Heart right ventricle (tissue), 16 donors: ENCODE measurements at regions not wholly inside any gene's neighbourhood (a gene's known extent, or its start where the extent isn't known, plus 50 kb on each side); places are given as distances from the start of the nearest gene placed in this dataset.

Source experiments
- ATAC-seq, 8 donors: fragments of 200-7000 bp; cut with Tn5 transposase; one replicate each; pipeline ENCODE4 v1.9.1; 2020; ENCODE audit warnings: mild to moderate bottlenecking in 8 of 8, moderate library complexity in 8 of 8, moderate number of reproducible peaks in 1 of 8
- DNase-seq, 2 donors: peaks; one replicate each; pipeline ENCODE4 v3.0.0-alpha.2; 2020
- H3K27ac ChIP-seq, 10 donors: fragments of 200-600 bp; sonication (generic) in 2 of 10; one replicate each; pipeline versions ENCODE4 v1.5.0 to v1.8.0; 2020 to 2022; ENCODE audit warnings: mild to moderate bottlenecking in 3 of 10
- H3K27me3 ChIP-seq, 7 donors: fragments of 200-600 bp; one replicate each; pipeline ENCODE4 v1.8.0; 2021 to 2022; ENCODE audit warnings: mild to moderate bottlenecking in 2 of 7
- H3K36me3 ChIP-seq, 9 donors: fragments of 200-600 bp; sonication (generic) in 1 of 9; one replicate each; pipeline versions ENCODE4 v1.5.0 to v1.8.0; 2020 to 2022; ENCODE audit warnings: mild to moderate bottlenecking in 2 of 9
- H3K4me1 ChIP-seq, 9 donors: fragments of 200-600 bp; sonication (generic) in 1 of 9; one replicate each; pipeline versions ENCODE4 v1.5.0 to v1.8.0; 2020 to 2022; ENCODE audit warnings: mild to moderate bottlenecking in 4 of 9
- H3K4me3 ChIP-seq, 10 donors: fragments of 200-600 bp; sonication (generic) in 2 of 10; one replicate each; pipeline versions ENCODE4 v1.5.0 to v1.8.0; 2020 to 2022; ENCODE audit warnings: mild to moderate bottlenecking in 7 of 10, moderate library complexity in 2 of 10
- H3K9me3 ChIP-seq, 11 donors: fragments of 200-600 bp in 10 of 11; sonication (generic) in 2 of 11; one replicate each; pipeline versions ENCODE4 v1.5.0 to v1.8.0; 2013 to 2022; ENCODE audit warnings: mild to moderate bottlenecking in 2 of 11, control low read depth in 1 of 11, moderate library complexity in 1 of 11
- CTCF ChIP-seq, 9 donors: fragments of 200-600 bp; sonication (generic) in 2 of 9; IDR thresholded peaks; one replicate each; pipeline versions ENCODE4 v1.5.0 to v1.8.0; 2021 to 2022; ENCODE audit warnings: antibody characterized with exemption in 9 of 9, mild to moderate bottlenecking in 5 of 9, moderate library complexity in 1 of 9
- WGBS, 2 donors: extraction: QIAGEN DNeasy Blood & Tissue Kit; methylation state at CpG; one replicate each; pipeline ENCODE4 v1.1.7; 2013; ENCODE audit warnings: inconsistent platforms in 1 of 2; 5-methylcytosine and 5-hydroxymethylcytosine counted together
- intact Hi-C, 10 donors: fragments of 100-400 bp; cut with DNase I; formaldehyde crosslinking; loops; one replicate each; pipeline versions ENCODE4 v1.11.1 to v1.14.2; 2022
- donor health status: Arrhythmogenic right ventricular cardiomyopathy.
- donor health status: ischemic (EF 13 %, LVEDD 7.1; RV severe dilation, severe dysfunction).
- donor health status: healthy with polysubstance abuse.
- donor health status: DM: no; HTN: yes; CAD: no.
- donor health status: DM: no; HTN: no; CAD: no.
- donor health status: ischemic (EF 25% LVEDD 6.9; RV normal size, moderate dysfunction).
- donor health status: ischemic (EF 25% LVEDD 5.7; RV mildly dilated, moderate dysfunction).
- donor health status: healthy.
- donor health status: DM: yes; HTN: yes; CAD: no.
- donor health status: Ischemic cardiomyopathy.
- donor health status: ischemic (EF 35%, LVEDD 5.7; RV mildly dilated, moderate dysfunction).
- donor health status: nonischemic (EF 11% LVEDD 7.7; RV severe dilation, severe dysfunction).
- donor health status: DM: yes; HTN: yes; CAD: no.
- donor health status: PGD.
- donor health status: ischemic (EF 29% LVEDD 5.4; RV normal size, mild dysfunction).
- donor health status: nonischemic (EF 23%, LVEDD 6.1; RV moderate dilation, normal function).

GRCh38 chr6:95384988-95385387 is 192.3 kb upstream of the MANEA start:
- Histone ChIP-seq H3K9me3 (peaks cover 0 to 7% (median 0%) of the 10 kb centered on the region in 11 donors), H3K27ac (no peak overlapping the region), H3K4me3 (no peak overlapping the region), H3K36me3 (no peaks in the 10 kb centered on the region), H3K27me3 (no peaks in the 10 kb centered on the region), H3K4me1 (no peaks in the 10 kb centered on the region)
- DNase-seq (no peak), ATAC-seq (no peak)
- WGBS, 2 donors = 89 to 93% methylated on average over 7 of the region's 7 CpGs
- intact Hi-C loops = no loop called here
- no peak for TF ChIP-seq CTCF (IDR thresholded peaks at IDR 0.05)

GRCh38 chr6:95387845-95388244 is 189.5 kb upstream of the MANEA start:
- Histone ChIP-seq H3K27ac (no peak overlapping the region), H3K27me3 (no peaks in the 10 kb centered on the region), H3K9me3 (no peaks in the 10 kb centered on the region), H3K4me3 (no peak overlapping the region), H3K36me3 (no peaks in the 10 kb centered on the region), H3K4me1 (no peaks in the 10 kb centered on the region)
- ATAC-seq (no peak), DNase-seq (no peak)
- intact Hi-C loops = no loop called here
- TF ChIP-seq CTCF (IDR thresholded peaks at IDR 0.05) = no peak

- H3K36me3 ChIP-seq = no peaks in the 10 kb centered on the region
- ATAC-seq (no peak), DNase-seq (no peak)
- no peaks in the 10 kb centered on the region for H3K27me3 ChIP-seq
- no peak for TF ChIP-seq CTCF (IDR thresholded peaks at IDR 0.05)
- peaks cover 0 to 3% (median 0%) of the 10 kb centered on the region in 11 donors for H3K9me3 ChIP-seq
- intact Hi-C loops = no loop called here
- WGBS, 2 donors = 70 to 86% methylated on average over 2 of the region's 2 CpGs
- H3K4me3 ChIP-seq = no peak overlapping the region
- no peak overlapping the region for H3K27ac ChIP-seq
- H3K4me1 ChIP-seq = no peaks in the 10 kb centered on the region
These were observed 172.6 kb upstream of the MANEA start for GRCh38 chr6:95404777-95405176.

GRCh38 chr6:95408111-95408510 is 169.2 kb upstream of the MANEA start:
- intact Hi-C loops = no loop called here
- WGBS, 2 donors = 28 to 41% methylated on average over 1 of the region's 1 CpG
- DNase-seq (no peak), ATAC-seq (no peak)
- Histone ChIP-seq H3K27me3 (no peaks in the 10 kb centered on the region), H3K4me3 (no peak overlapping the region), H3K9me3 (no peaks in the 10 kb centered on the region), H3K27ac (no peak overlapping the region), H3K4me1 (no peaks in the 10 kb centered on the region), H3K36me3 (no peaks in the 10 kb centered on the region)
- TF ChIP-seq CTCF (IDR thresholded peaks at IDR 0.05) = no peak

GRCh38 chr6:95410168-95410567 is 167.2 kb upstream of the MANEA start:
- intact Hi-C loops = no loop called here
- no peak for TF ChIP-seq CTCF (IDR thresholded peaks at IDR 0.05)
- WGBS, 2 donors = 64 to 66% methylated on average over 3 of the region's 3 CpGs
- H3K27ac ChIP-seq = no peak overlapping the region
- no peaks in the 10 kb centered on the region for H3K9me3 ChIP-seq
- DNase-seq = no peak
- no peak overlapping the region for H3K4me3 ChIP-seq
- H3K36me3 ChIP-seq = no peaks in the 10 kb centered on the region
- ATAC-seq = no peak
- no peaks in the 10 kb centered on the region for H3K4me1 ChIP-seq
- H3K27me3 ChIP-seq = no peaks in the 10 kb centered on the region
